ENCODE measurements at regions not wholly inside any gene's neighbourhood (a gene's known extent, or its start where the extent isn't known, plus 50 kb on each side); places are given as distances from the start of the nearest gene placed in this dataset.

GRCh38 chr10:36534471-36535002, 590.9 kb upstream of the ANKRD30A start:
- ATAC-seq (ENCODE audit: low read depth) (peak; percentile 99), DNase-seq (peak; percentile 89)
- H3K36me3 ChIP-seq (replicated peaks in 1 of 2; ENCODE audit: control extremely low read depth in 1 of 2, control insufficient read depth in 1 of 2, extremely low read depth in 1 of 2, insufficient read depth in 2 of 2, low read length in 1 of 2) = no peaks in the 10 kb centered on the region
- no peak overlapping the region for H3K9ac ChIP-seq (ENCODE audit: low read length)
- TF ChIP-seq EZH2 (IDR thresholded peaks at IDR 0.05; ENCODE audit: borderline replicate concordance, insufficient read depth, low read depth, low read length, poor library complexity, severe bottlenecking) (no peak), CTCF (IDR thresholded peaks at IDR 0.05) (no peak)
- no peaks in the 10 kb centered on the region for H3K27me3 ChIP-seq (replicated peaks in 1 of 4; ENCODE audit: control extremely low read depth in 1 of 4, control insufficient read depth in 3 of 4, insufficient read depth in 4 of 4, low read length in 3 of 4)
- H3K4me3 ChIP-seq (ENCODE audit: control extremely low read depth in 1 of 5, extremely low read depth in 1 of 5, insufficient read depth in 1 of 5, low read depth in 2 of 5, low read length in 4 of 5) = no peak overlapping the region
- peak overlapping the region; percentile 50 for H3K4me2 ChIP-seq (replicated peaks; ENCODE audit: low read depth, low read length, poor library complexity, severe bottlenecking)
- Mint-ChIP-seq H3K27ac (peak overlapping the region; percentile 78), H3K4me3 (peak overlapping the region; percentile 40), H3K27me3 (no peaks in the 10 kb centered on the region), H3K4me1 (peaks cover 32% of the 10 kb centered on the region), H3K9me3 (ENCODE audit: insufficient read depth) (no peaks in the 10 kb centered on the region)
- H3K9me3 ChIP-seq (ENCODE audit: control extremely low read depth in 1 of 3, control insufficient read depth in 2 of 3, insufficient read depth in 1 of 3, low read length in 2 of 3) = peaks cover 0 to 8% (median 5%) of the 10 kb centered on the region in 3 donors
- no peaks in the 10 kb centered on the region for H4K20me1 ChIP-seq (ENCODE audit: control insufficient read depth, insufficient read depth, low read length, poor library complexity, severe bottlenecking)
- intact Hi-C loops (cut with micrococcal nuclease) = loop anchor here (5.0 kb wide), 1 partner anchor 1337 kb away; no protein-coding TSS in a partner anchor
- no peaks in the 10 kb centered on the region for H3K79me2 ChIP-seq (ENCODE audit: control insufficient read depth, insufficient read depth, low read length)
- H2AFZ ChIP-seq (ENCODE audit: insufficient read depth, low read depth, low read length, poor library complexity, severe bottlenecking) = no peak overlapping the region
- CTCF ChIA-PET = no interaction called here
- H3K27ac ChIP-seq (ENCODE audit: low read length in 2 of 2) = peak overlapping the region in 1 of 2 donors; percentile 32
- POLR2A ChIA-PET = no interaction called here
- 0% methylated on average over 2 of the region's 5 CpGs for WGBS (ENCODE audit: insufficient coverage)
- peaks cover 29 to 35% of the 10 kb centered on the region in 2 donors for H3K4me1 ChIP-seq (ENCODE audit: control insufficient read depth in 2 of 2, insufficient read depth in 2 of 2, low read length in 2 of 2)

- H3K27ac Mint-ChIP-seq = no peak overlapping the region
- H2AFZ ChIP-seq (ENCODE audit: insufficient read depth, low read depth, low read length, poor library complexity, severe bottlenecking) = no peak overlapping the region
- no peak overlapping the region for H3K27ac ChIP-seq (ENCODE audit: low read length in 2 of 2)
- no peaks in the 10 kb centered on the region for H4K20me1 ChIP-seq (ENCODE audit: control insufficient read depth, insufficient read depth, low read length, poor library complexity, severe bottlenecking)
- no peak overlapping the region for H3K4me3 ChIP-seq (ENCODE audit: control extremely low read depth in 1 of 5, extremely low read depth in 1 of 5, insufficient read depth in 1 of 5, low read depth in 2 of 5, low read length in 4 of 5)
- 92% methylated on average over 5 of the region's 8 CpGs for WGBS (ENCODE audit: insufficient coverage)
- H3K9me3 ChIP-seq (ENCODE audit: control extremely low read depth in 1 of 3, control insufficient read depth in 2 of 3, insufficient read depth in 1 of 3, low read length in 2 of 3) = peaks cover 0 to 8% (median 7%) of the 10 kb centered on the region in 3 donors
- no peaks in the 10 kb centered on the region for H3K27me3 Mint-ChIP-seq
- no peak overlapping the region for H3K4me2 ChIP-seq (replicated peaks; ENCODE audit: low read depth, low read length, poor library complexity, severe bottlenecking)
- TF ChIP-seq EZH2 (IDR thresholded peaks at IDR 0.05; ENCODE audit: borderline replicate concordance, insufficient read depth, low read depth, low read length, poor library complexity, severe bottlenecking) (no peak), CTCF (IDR thresholded peaks at IDR 0.05) (no peak)
- no peaks in the 10 kb centered on the region for H3K9me3 Mint-ChIP-seq (ENCODE audit: insufficient read depth)
- ATAC-seq (ENCODE audit: low read depth) (no peak), DNase-seq (no peak)
- peaks cover 25 to 28% of the 10 kb centered on the region in 2 donors for H3K4me1 ChIP-seq (ENCODE audit: control insufficient read depth in 2 of 2, insufficient read depth in 2 of 2, low read length in 2 of 2)
- H3K9ac ChIP-seq (ENCODE audit: low read length) = no peak overlapping the region
- CTCF ChIA-PET = no interaction called here
- H3K27me3 ChIP-seq (replicated peaks in 1 of 4; ENCODE audit: control extremely low read depth in 1 of 4, control insufficient read depth in 3 of 4, insufficient read depth in 4 of 4, low read length in 3 of 4) = no peaks in the 10 kb centered on the region
- no peak overlapping the region for H3K4me3 Mint-ChIP-seq
- H3K79me2 ChIP-seq (ENCODE audit: control insufficient read depth, insufficient read depth, low read length) = no peaks in the 10 kb centered on the region
- no peaks in the 10 kb centered on the region for H3K36me3 ChIP-seq (replicated peaks in 1 of 2; ENCODE audit: control extremely low read depth in 1 of 2, control insufficient read depth in 1 of 2, extremely low read depth in 1 of 2, insufficient read depth in 2 of 2, low read length in 1 of 2)
- intact Hi-C loops (cut with micrococcal nuclease) = loop anchor here (5.0 kb wide), 1 partner anchor 1337 kb away; no protein-coding TSS in a partner anchor
- H3K4me1 Mint-ChIP-seq = peaks cover 29% of the 10 kb centered on the region
- POLR2A ChIA-PET = no interaction called here
These were observed 591.5 kb upstream of the ANKRD30A start for GRCh38 chr10:36533861-36534260.

All from B cell (primary cell).